ENCODE measurements at regions not wholly inside any gene's neighbourhood (a gene's known extent, or its start where the extent isn't known, plus 50 kb on each side); places are given as distances from the start of the nearest gene placed in this dataset.

DNA sequence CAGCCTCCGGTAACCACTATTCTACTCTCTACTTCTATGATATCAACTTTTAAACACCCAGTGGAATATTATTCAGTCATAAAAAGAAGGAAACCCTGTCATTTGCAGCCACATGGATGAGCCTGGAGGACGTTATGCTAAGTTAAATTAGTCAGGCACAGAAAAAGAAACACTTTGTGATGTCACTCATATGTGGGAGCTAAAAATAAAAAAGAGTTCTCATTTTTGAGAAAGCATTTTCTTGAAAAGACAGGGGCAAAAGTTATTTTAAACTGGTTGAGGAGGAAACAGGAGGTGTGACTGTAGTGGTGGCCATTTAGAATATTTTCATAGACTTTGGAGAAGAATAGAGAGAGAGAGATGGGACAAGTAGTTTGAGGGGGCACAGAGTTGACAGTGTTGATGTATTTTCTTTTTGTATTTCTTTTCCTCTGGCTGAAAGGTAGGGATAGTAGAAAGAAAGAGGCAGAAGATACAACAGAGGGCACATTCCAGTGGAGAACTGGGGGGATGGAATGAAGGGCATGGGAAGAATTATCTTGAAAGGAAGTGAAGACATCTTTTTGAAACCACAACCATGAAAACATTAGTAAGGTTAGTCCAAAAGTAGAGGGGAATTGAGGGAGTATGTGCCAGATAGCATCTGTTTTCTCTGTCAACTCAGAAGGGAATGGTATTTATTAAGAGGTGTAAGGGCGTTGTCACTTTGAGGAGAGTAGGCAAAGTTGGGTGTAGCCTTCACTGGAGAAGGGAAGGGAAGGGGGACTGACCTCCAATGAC is 181.3 kb upstream of the GMDS start:
- TF ChIP-seq, protein P1, sequence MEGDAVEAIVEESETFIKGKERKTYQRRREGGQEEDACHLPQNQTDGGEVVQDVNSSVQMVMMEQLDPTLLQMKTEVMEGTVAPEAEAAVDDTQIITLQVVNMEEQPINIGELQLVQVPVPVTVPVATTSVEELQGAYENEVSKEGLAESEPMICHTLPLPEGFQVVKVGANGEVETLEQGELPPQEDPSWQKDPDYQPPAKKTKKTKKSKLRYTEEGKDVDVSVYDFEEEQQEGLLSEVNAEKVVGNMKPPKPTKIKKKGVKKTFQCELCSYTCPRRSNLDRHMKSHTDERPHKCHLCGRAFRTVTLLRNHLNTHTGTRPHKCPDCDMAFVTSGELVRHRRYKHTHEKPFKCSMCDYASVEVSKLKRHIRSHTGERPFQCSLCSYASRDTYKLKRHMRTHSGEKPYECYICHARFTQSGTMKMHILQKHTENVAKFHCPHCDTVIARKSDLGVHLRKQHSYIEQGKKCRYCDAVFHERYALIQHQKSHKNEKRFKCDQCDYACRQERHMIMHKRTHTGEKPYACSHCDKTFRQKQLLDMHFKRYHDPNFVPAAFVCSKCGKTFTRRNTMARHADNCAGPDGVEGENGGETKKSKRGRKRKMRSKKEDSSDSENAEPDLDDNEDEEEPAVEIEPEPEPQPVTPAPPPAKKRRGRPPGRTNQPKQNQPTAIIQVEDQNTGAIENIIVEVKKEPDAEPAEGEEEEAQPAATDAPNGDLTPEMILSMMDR (IDR thresholded peaks at IDR 0.05 in 8 of 11, conservative IDR thresholded peaks at IDR 0.05 in 3 of 11), result no peak
- no peak for TF ChIP-seq POLR2AphosphoS5 (IDR thresholded peaks at IDR 0.05)
- TF ChIP-seq POLR2A (IDR thresholded peaks at IDR 0.05), result no peak
